Adrenal gland (tissue), 9 donors: ENCODE measurements at regions not wholly inside any gene's neighbourhood (a gene's known extent, or its start where the extent isn't known, plus 50 kb on each side); places are given as distances from the start of the nearest gene placed in this dataset.

Experiments
- DNase-seq, 7 donors: peaks; one replicate each; pipeline ENCODE4 v3.0.0-alpha.2; 2019 to 2020
- H3K27ac ChIP-seq, 5 donors: fragments of 200-600 bp; sonication (generic) in 4 of 5; 1 replicate in 3 of 5; 2 replicates in 2 of 5; pipeline versions ENCODE4 v1.5.1 to v1.8.0; 2016 to 2020; ENCODE audit warnings: mild to moderate bottlenecking in 1 of 5
- H3K27me3 ChIP-seq: fragments of 200-600 bp; 2 replicates; pipeline ENCODE4 v1.8.0; 2021
- H3K36me3 ChIP-seq, 2 donors: fragments of 200-600 bp; replicated peaks in 1 of 2; 1 replicate in 1 of 2; 2 replicates in 1 of 2; pipeline versions ENCODE4 v1.5.1 to v1.8.0; 2018 to 2022
- H3K4me1 ChIP-seq, 2 donors: fragments of 200-600 bp; replicated peaks in 1 of 2; 1 replicate in 1 of 2; 2 replicates in 1 of 2; pipeline versions ENCODE4 v1.5.1 to v1.8.0; 2018 to 2021
- H3K4me3 ChIP-seq, 4 donors: fragments of 200-600 bp; sonication (generic) in 3 of 4; one replicate each; pipeline ENCODE4 v1.5.1; 2016 to 2018
- H3K9me3 ChIP-seq, 3 donors: fragments of 200-600 bp; sonication (generic) in 1 of 3; replicated peaks in 1 of 3; 1 replicate in 2 of 3; 2 replicates in 1 of 3; pipeline versions ENCODE4 v1.5.1 to v1.8.0; 2016 to 2021
- CTCF ChIP-seq, 6 experiments: fragments of 450-650 bp in 4 of 6; fragments of 200-600 bp in 2 of 6; sonication (generic) in 1 of 6; IDR thresholded peaks; 1 replicate in 5 of 6; 2 replicates in 1 of 6; pipeline versions ENCODE4 v1.5.1 to v1.8.0; 2016 to 2021; ENCODE audit warnings: antibody characterized with exemption in 6 of 6, mild to moderate bottlenecking in 2 of 6, moderate library complexity in 1 of 6
- POLR2A ChIP-seq, 2 donors: fragments of 450-650 bp; IDR thresholded peaks; one replicate each; pipeline ENCODE4 v1.6.1; 2017; ENCODE audit warnings: antibody characterized with exemption in 2 of 2, mild to moderate bottlenecking in 2 of 2, moderate library complexity in 1 of 2
- WGBS, 4 donors: extraction: QIAGEN DNeasy Blood & Tissue Kit in 2 of 4; methylation state at CpG; one replicate each; pipeline versions ENCODE4 v1.1.5 to v1.1.7; 2013 to 2017; 5-methylcytosine and 5-hydroxymethylcytosine counted together
- intact Hi-C, 2 donors: fragments of 100-400 bp; cut with DNase I; formaldehyde crosslinking; loops; one replicate each; pipeline versions ENCODE4 v1.14.1 to v1.15.0; 2022 to 2023
- donor health status: healthy with polysubstance abuse.
- donor health status: Bipolar disorder and iron deficiency.
- donor health status: DM: yes; HTN: yes; CAD: no.
- donor health status: DM: no; HTN: no; CAD: no.
- donor health status: DM: no; HTN: no; CAD: no.

DNA sequence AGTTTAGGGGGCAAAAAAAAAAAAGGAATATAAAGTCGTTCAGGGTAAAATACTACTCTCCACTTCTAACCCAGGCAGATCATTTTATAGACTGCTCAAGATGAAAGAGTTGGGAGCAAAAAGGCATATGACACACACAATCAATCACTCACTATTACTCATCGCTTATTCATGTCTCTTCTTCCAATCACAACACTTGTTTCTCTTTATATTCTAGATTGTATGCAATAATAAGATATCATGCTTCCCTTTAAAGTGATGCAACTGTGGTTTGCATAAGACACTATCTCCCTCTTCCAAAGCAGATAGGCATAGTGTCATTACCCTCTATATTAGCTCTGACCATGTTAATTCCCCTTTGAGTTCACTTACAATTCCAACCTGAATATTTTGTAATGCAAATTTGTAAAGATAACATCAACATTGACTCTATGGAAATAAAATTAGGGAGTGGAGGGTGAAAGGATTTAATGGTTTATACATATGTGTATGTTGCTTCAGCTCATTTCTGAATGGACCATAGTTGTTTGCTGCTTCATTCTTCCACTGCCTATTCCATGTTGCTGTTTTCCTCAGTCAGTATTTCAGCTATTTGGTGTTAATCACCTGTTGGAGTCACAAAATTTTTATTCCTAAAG is 154.9 kb upstream of the EPHA5 start:
- intact Hi-C loops, result no loop called here
- no peaks in the 10 kb centered on the region for H3K9me3 ChIP-seq
- no peaks in the 10 kb centered on the region for H3K36me3 ChIP-seq
- TF ChIP-seq POLR2A (IDR thresholded peaks at IDR 0.05) (no peak), CTCF (IDR thresholded peaks at IDR 0.05) (no peak)
- H3K4me3 ChIP-seq, result no peak overlapping the region
- H3K27me3 ChIP-seq, result no peaks in the 10 kb centered on the region
- no peak overlapping the region for H3K27ac ChIP-seq
- H3K4me1 ChIP-seq, result no peaks in the 10 kb centered on the region
- 53 to 59% (median 54%) methylated on average over 2 of the region's 2 CpGs for WGBS, 4 donors
- DNase-seq, result no peak

DNA sequence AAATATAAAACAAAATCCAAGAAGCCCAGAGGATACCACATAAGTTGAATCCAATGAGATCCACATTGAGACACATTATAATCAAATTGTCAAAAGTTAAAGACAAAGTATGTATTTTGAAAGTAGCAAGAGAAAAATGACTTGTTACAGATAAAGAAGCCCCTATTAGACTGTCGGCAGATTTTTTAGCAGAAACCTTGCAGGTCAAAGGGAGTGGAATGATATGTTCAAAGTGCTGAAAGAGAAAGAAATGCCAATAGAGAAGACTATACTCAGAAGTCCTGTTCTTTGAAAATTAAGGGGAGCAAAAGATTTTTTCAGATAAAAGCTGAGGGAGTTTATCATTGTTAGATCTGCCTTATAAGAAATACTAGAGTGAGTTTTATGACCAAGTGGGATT is 148.9 kb upstream of the EPHA5 start:
- Histone ChIP-seq H3K9me3 (no peaks in the 10 kb centered on the region), H3K27me3 (no peaks in the 10 kb centered on the region), H3K4me1 (no peaks in the 10 kb centered on the region), H3K36me3 (no peaks in the 10 kb centered on the region), H3K4me3 (no peak overlapping the region), H3K27ac (no peak overlapping the region)
- WGBS, 4 donors, result 79 to 96% (median 85%) methylated on average over 1 of the region's 1 CpG
- DNase-seq, result no peak
- TF ChIP-seq POLR2A (IDR thresholded peaks at IDR 0.05) (no peak), CTCF (IDR thresholded peaks at IDR 0.05) (no peak)
- intact Hi-C loops, result no loop called here

DNA sequence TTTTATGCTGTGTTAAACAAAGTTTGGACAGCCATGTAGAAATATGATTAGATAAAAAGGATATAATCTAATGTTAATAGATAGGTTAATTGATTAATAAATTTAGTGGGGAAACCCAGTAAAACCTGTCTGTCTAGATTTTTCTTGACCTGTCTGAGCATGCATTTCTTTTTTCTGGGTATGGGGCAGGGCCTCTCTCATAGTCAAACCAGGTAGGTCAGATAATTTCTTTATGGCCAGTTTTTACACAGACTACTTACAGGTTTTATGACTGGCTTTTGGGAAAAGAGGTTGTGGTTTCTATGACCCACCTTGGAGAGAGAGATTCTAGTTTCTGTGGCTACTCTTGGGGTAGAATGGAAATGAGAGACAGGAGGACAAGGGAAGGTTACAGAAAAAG is 135.6 kb upstream of the EPHA5 start:
- H3K27ac ChIP-seq, result no peak overlapping the region
- no peak overlapping the region for H3K4me3 ChIP-seq
- TF ChIP-seq CTCF (IDR thresholded peaks at IDR 0.05) (no peak), POLR2A (IDR thresholded peaks at IDR 0.05) (no peak)
- no peaks in the 10 kb centered on the region for H3K27me3 ChIP-seq
- no peak for DNase-seq
- H3K9me3 ChIP-seq, result no peaks in the 10 kb centered on the region
- intact Hi-C loops, result no loop called here
- H3K4me1 ChIP-seq, result no peaks in the 10 kb centered on the region
- H3K36me3 ChIP-seq, result no peaks in the 10 kb centered on the region

DNA sequence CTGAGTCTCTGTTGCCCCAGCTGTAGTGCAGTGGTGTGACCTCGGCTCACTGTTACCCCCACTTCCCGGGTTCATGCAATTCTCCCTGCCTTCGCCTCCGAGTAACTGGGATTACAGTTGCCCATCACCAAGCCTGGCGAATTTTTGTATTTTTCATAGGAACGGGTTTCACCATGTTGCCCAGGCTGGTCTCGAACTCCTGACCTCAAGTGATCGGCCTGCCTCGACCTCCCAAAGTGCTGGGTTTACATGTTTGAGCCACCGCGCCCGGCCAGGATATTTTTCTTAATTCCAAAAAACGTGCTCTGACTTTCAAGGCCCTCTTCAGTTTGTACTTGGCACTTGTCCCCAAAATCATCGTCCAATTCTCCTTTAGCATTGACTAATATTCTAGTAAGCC is 129.2 kb upstream of the EPHA5 start:
- WGBS, 4 donors, result 80 to 87% (median 81%) methylated on average over 14 of the region's 14 CpGs

More for the DNA sequence above, 129.2 kb upstream of the EPHA5 start:
- Histone ChIP-seq H3K27me3 (no peaks in the 10 kb centered on the region), H3K9me3 (no peaks in the 10 kb centered on the region), H3K4me3 (no peak overlapping the region), H3K4me1 (no peaks in the 10 kb centered on the region), H3K27ac (no peak overlapping the region), H3K36me3 (no peaks in the 10 kb centered on the region)
- TF ChIP-seq CTCF (IDR thresholded peaks at IDR 0.05) (no peak), POLR2A (IDR thresholded peaks at IDR 0.05) (no peak)
- no peak for DNase-seq
- intact Hi-C loops, result no loop called here
